Esophagus muscularis mucosa (tissue), 4 donors: ENCODE measurements at regions not wholly inside any gene's neighbourhood (a gene's known extent, or its start where the extent isn't known, plus 50 kb on each side); places are given as distances from the start of the nearest gene placed in this dataset.

Source experiments
- DNase-seq: peaks from one replicate; pipeline ENCODE4 v3.0.0-alpha.2; 2017; ENCODE audit errors: extremely low spot score
- H3K27ac ChIP-seq, 4 donors: fragments of 200-600 bp; sonication (generic); replicated peaks in 1 of 4; 1 replicate in 3 of 4; 2 replicates in 1 of 4; pipeline ENCODE4 v1.5.1; 2016 to 2019; ENCODE audit warnings: mild to moderate bottlenecking in 1 of 4
- H3K27me3 ChIP-seq, 4 donors: fragments of 200-600 bp; sonication (generic); one replicate each; pipeline versions ENCODE4 v1.5.1 to v1.6.0; 2016 to 2019
- H3K36me3 ChIP-seq, 4 donors: fragments of 200-600 bp; sonication (generic); one replicate each; pipeline ENCODE4 v1.5.1; 2016 to 2019
- H3K4me1 ChIP-seq, 4 donors: fragments of 200-600 bp; sonication (generic); one replicate each; pipeline ENCODE4 v1.5.1; 2016 to 2019
- H3K4me3 ChIP-seq, 4 donors: fragments of 200-600 bp; sonication (generic); 1 replicate in 2 of 4; 2 replicates in 2 of 4; pipeline ENCODE4 v1.5.1; 2016 to 2019; ENCODE audit warnings: mild to moderate bottlenecking in 4 of 4, moderate library complexity in 1 of 4
- H3K9me3 ChIP-seq, 4 donors: fragments of 200-600 bp; sonication (generic); 1 replicate in 3 of 4; 2 replicates in 1 of 4; pipeline ENCODE4 v1.5.1; 2016 to 2019
- CTCF ChIP-seq, 3 experiments: fragments of 200-600 bp in 2 of 3; fragments of 450-650 bp in 1 of 3; sonication (generic) in 2 of 3; IDR thresholded peaks; one replicate each; pipeline ENCODE4 v1.5.1; 2017 to 2019; ENCODE audit warnings: antibody characterized with exemption in 3 of 3, mild to moderate bottlenecking in 2 of 3, moderate library complexity in 1 of 3
- EP300 ChIP-seq: sonication (generic); formaldehyde crosslinking; IDR thresholded peaks from one replicate; pipeline ENCODE4 v1.6.1; 2017; ENCODE audit warnings: antibody characterized with exemption
- POLR2A ChIP-seq: fragments of 450-650 bp; IDR thresholded peaks from one replicate; pipeline ENCODE4 v1.6.1; 2017; ENCODE audit warnings: antibody characterized with exemption, moderate library complexity, mild to moderate bottlenecking, low read depth
- POLR2AphosphoS5 ChIP-seq, 2 donors: sonication (generic); formaldehyde crosslinking; IDR thresholded peaks; one replicate each; pipeline ENCODE4 v1.6.1; 2017; ENCODE audit warnings: antibody characterized with exemption in 2 of 2
- WGBS: methylation state at CpG from one replicate; pipeline ENCODE4 v1.1.5; 2018; 5-methylcytosine and 5-hydroxymethylcytosine counted together
- intact Hi-C: fragments of 100-400 bp; cut with DNase I; formaldehyde crosslinking; loops from one replicate; pipeline ENCODE4 v1.15.1; 2023

- no peak overlapping the region for H3K4me3 ChIP-seq
- H3K4me1 ChIP-seq: no peaks in the 10 kb centered on the region
- H3K27me3 ChIP-seq: no peaks in the 10 kb centered on the region
- WGBS: 71% methylated on average over 9 of the region's 9 CpGs
- intact Hi-C loops: no loop called here
- no peak for TF ChIP-seq EP300
- TF ChIP-seq CTCF (IDR thresholded peaks at IDR 0.05): no peak
- TF ChIP-seq POLR2AphosphoS5 (IDR thresholded peaks at IDR 0.05): no peak
- no peak for TF ChIP-seq POLR2A
- no peak overlapping the region for H3K27ac ChIP-seq
- no peaks in the 10 kb centered on the region for H3K9me3 ChIP-seq
- no peak for DNase-seq
- no peaks in the 10 kb centered on the region for H3K36me3 ChIP-seq
Observed at GRCh38 chr11:23897453-23898286, 599.2 kb upstream of the LUZP2 start.

- 76% methylated on average over 7 of the region's 7 CpGs for WGBS
- no peak overlapping the region for H3K4me3 ChIP-seq
- no peaks in the 10 kb centered on the region for H3K9me3 ChIP-seq
- no peak for DNase-seq
- no peaks in the 10 kb centered on the region for H3K4me1 ChIP-seq
- intact Hi-C loops: no loop called here
- H3K27ac ChIP-seq: no peak overlapping the region
- no peaks in the 10 kb centered on the region for H3K27me3 ChIP-seq
- TF ChIP-seq POLR2A: no peak
- TF ChIP-seq CTCF (IDR thresholded peaks at IDR 0.05): no peak
- TF ChIP-seq POLR2AphosphoS5 (IDR thresholded peaks at IDR 0.05): no peak
- no peak for TF ChIP-seq EP300
- no peaks in the 10 kb centered on the region for H3K36me3 ChIP-seq
Observed at GRCh38 chr11:23903044-23903704, 593.7 kb upstream of the LUZP2 start.

GRCh38 chr11:23919455-23919854, 577.4 kb upstream of the LUZP2 start:
- intact Hi-C loops: no loop called here
- Histone ChIP-seq H3K4me1 (no peaks in the 10 kb centered on the region), H3K9me3 (no peaks in the 10 kb centered on the region), H3K27ac (no peak overlapping the region), H3K4me3 (no peak overlapping the region), H3K36me3 (no peaks in the 10 kb centered on the region), H3K27me3 (no peaks in the 10 kb centered on the region)
- no peak for DNase-seq
- TF ChIP-seq CTCF (IDR thresholded peaks at IDR 0.05) (no peak), POLR2A (no peak), POLR2AphosphoS5 (IDR thresholded peaks at IDR 0.05) (no peak), EP300 (no peak)
- 88% methylated on average over 2 of the region's 2 CpGs for WGBS

- Histone ChIP-seq H3K4me1 (no peaks in the 10 kb centered on the region), H3K9me3 (no peaks in the 10 kb centered on the region), H3K27me3 (no peaks in the 10 kb centered on the region), H3K36me3 (no peaks in the 10 kb centered on the region), H3K4me3 (no peak overlapping the region), H3K27ac (no peak overlapping the region)
- TF ChIP-seq POLR2AphosphoS5 (IDR thresholded peaks at IDR 0.05) (no peak), POLR2A (no peak), EP300 (no peak), CTCF (IDR thresholded peaks at IDR 0.05) (no peak)
- WGBS: 85% methylated on average over 1 of the region's 1 CpG
- DNase-seq: no peak
- intact Hi-C loops: no loop called here
Observed at GRCh38 chr11:23923357-23923756, 573.5 kb upstream of the LUZP2 start.
